Left colon (tissue), 2 donors: ENCODE measurements at regions not wholly inside any gene's neighbourhood (a gene's known extent, or its start where the extent isn't known, plus 50 kb on each side); places are given as distances from the start of the nearest gene placed in this dataset.
"Not testable (repeated sequence)": the region's sequence is repeated elsewhere in the genome, so short reads cannot be mapped to it uniquely, and the experiment has no call there.

Experiments used
- ATAC-seq: fragments of 200-7000 bp; cut with Tn5 transposase; one replicate; pipeline ENCODE4 v1.9.1; 2020; ENCODE audit warnings: mild to moderate bottlenecking, moderate library complexity
- DNase-seq, 2 donors: peaks; one replicate each; pipeline ENCODE4 v3.0.0-alpha.2; 2020
- intact Hi-C, 2 donors: fragments of 100-400 bp; cut with DNase I in 1 of 2; cut with micrococcal nuclease in 1 of 2; formaldehyde crosslinking; loops; one replicate each; pipeline versions ENCODE4 v1.11.2 to v1.14.0; 2022; cut with DNase I, micrococcal nuclease
- donor health status: DM: no; HTN: no; CAD: no.
- donor health status: DM: yes; HTN: yes; CAD: no.

DNA sequence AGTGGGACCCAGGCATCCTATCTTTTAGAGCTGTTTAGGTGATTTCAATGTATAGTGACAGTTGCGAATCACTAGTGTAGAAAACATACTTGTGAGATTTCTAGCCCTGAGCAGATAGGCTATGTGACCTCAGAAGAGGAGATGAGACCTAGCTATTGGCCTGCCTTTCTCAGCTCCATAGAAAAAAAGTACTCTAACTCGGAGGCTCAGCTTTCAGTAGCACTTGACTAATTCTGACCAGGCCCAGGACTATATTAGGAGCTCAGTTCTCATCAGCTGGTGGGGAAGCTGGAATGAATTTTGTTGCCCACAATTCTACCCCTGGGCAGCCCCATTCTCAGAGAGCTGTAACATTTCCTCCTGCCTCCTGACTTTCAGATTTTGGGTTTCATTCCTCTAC is 179.9 kb upstream of the NAMPT start:
- no peak for ATAC-seq
- DNase-seq: no peak
- intact Hi-C loops: loop anchor here in 1 of 2 donors (5.0 kb wide), 1 partner anchor 287 kb away; no protein-coding TSS in a partner anchor

DNA sequence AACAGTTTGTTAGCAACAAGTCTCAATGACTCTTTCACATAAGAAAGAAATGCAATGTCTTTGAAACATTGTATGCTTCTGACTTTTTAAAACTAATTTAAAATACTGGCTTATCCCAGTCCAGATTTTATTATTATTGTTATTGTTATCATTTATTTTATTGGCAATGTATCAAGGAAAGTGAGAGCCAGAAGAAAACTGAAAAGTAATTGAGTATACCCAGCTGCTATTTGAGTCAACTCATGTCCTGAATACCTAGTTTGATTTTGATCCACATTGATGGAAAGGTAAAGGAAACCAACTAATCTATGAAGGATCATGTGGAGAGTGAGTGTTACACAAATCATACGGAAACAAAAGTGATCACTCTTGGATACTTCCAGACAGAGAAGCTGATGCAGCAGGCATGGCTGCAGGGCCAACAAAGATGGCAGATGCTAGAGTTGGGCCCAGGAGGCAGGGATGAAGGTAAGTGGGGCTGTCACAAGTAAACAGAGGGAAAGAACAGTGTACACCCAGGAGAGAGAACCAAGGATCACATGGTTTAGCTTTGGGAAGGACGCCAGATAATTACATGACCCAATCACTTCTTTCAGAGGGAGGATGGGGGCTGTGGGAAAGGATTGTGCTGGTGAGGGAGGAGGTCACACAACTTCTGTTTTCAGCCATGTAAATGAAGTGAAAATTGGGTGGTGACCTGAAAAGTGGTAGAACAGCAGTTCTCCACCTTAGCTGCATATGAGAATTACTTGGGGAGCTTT is 179.2 kb upstream of the NAMPT start:
- ATAC-seq: no peak
- no peak for DNase-seq
- intact Hi-C loops: loop anchor here in 1 of 2 donors (2.0 kb wide), 1 partner anchor 287 kb away; no protein-coding TSS in a partner anchor

DNA sequence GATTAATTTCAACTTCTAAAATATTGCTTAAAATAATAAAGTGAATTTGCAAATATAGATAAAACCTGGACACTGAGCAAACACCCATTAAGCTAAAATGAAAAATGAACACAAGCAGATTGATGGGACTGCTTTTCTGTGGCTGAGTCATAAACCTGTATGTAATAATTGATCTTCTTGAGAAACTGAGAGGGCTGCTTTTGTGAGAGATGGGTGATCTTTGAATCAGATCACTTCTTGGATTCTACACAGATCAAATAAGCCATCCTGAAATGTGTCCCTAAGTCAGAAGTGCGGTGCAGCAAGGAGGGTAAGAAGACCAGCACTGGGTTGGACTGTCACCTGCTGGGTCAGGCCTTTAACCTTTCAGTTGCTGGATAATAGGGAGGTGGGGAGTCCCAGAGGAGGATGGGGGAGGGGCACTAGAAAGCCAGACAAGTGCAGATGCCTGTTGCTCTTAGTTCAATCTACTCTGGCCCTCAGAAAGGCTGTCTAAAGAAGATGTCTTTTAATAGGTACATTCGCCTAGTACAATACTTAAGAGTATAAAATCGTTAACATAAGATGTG is 178.2 kb upstream of the NAMPT start:
- DNase-seq: no peak
- ATAC-seq: no peak
- intact Hi-C loops: loop anchor here in 1 of 2 donors (2.0 kb wide), 1 partner anchor 286 kb away; no protein-coding TSS in a partner anchor

GRCh38 chr7:106462365-106462859 is 177.6 kb upstream of the NAMPT start:
- DNase-seq (no peak), ATAC-seq (peak; percentile 42)
- intact Hi-C loops: loop anchor here in 1 of 2 donors (2.0 kb wide), 1 partner anchor 286 kb away; no protein-coding TSS in a partner anchor

DNA sequence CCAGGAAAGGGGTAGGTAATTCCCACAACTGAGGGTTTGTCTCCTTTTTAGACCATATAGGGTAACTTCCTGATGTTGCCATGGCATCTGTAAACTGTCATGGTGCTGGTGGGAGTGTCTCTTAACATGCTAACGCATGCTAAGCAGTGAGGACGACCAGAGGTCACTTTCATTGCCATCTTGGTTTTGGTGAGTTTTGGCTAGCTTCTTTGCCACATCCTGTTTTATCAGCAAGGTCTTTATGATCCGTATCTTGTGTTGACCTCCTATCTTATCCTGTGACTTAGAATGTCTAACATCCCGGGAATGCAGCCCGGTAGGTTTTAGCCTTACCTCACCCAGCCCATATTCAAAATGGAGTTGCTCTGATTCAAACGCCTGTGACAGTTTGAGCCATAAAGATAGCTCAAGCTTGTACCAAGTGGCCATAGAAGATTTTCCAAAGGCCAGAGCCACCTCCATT is 176.0 kb upstream of the NAMPT start:
- no peak for ATAC-seq
- DNase-seq: no peak
- intact Hi-C loops: no loop called here

DNA sequence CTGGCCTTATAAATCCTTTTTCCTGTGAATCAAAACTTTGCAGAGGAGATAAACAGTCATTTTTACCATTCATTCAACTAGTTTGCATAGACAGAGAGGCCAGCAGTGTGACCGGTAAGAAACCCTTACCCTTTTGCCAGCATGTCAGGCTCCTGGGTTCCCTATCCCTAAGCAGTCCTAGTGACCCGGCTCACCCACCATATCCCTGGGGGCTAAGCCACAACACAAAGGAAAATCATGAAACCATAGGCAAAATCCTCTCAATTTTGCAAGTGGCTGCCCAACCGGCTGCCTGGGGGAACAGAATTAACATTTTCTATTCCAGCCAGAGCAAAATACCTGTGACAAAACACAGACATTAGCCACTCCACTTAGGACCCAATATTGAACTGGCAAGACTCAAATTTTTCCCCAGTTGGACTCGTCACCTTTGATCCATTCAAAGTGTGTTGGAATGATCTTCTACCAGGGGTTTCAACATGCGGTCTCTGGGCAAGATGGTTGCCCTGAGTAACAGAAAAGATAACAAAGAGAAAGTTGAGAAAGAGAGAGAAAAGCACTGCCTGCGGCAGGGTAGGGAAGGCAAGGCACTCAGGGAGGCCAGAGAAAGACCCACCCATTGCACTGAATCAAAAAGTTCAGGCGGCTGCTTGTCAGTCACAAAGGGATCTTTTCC is 174.8 kb upstream of the NAMPT start:
- intact Hi-C loops: no loop called here

DNA sequence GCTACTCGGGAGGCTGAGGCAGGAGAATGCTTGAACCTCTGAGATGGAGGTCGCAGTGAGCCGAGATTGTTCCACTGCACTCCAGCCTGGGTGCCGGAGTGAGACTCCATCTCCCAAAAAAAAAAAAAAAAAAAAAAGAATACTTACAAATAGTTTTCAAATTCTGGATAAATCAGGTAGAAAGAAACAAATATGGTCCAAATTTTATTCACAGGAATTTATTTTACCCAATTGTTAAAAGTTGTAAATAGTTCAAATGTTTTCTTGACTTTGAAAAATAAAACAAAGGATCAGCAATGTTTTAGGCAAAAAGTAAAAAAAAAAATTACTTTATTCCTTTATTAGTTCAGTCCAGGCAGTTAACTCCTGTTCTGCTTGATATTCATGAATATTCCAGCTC is 172.9 kb upstream of the NAMPT start:
- no peak for DNase-seq
- no peak for ATAC-seq
- intact Hi-C loops: no loop called here

More for the DNA sequence above, 174.8 kb upstream of the NAMPT start:
- no peak for DNase-seq
- no peak for ATAC-seq

DNA sequence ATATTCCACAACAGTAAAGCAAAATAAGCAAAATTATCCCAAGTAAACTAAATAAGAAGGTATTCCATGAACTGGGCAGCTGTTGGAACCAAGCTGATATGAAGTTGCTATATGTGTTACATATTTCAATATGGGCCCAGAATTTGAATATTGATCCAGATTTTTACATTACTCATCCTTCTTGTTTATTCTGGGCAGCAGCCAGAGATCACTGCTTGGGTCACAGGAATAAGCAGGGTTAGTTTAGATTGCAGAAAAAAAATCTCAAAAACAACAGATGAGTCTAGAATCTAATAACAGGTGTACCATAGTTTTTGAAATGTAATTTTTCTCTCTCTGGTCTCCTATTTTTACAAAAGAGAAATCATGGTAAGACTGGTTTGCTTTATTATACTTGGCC is 171.5 kb upstream of the NAMPT start:
- DNase-seq: no peak
- no peak for ATAC-seq
- intact Hi-C loops: no loop called here

DNA sequence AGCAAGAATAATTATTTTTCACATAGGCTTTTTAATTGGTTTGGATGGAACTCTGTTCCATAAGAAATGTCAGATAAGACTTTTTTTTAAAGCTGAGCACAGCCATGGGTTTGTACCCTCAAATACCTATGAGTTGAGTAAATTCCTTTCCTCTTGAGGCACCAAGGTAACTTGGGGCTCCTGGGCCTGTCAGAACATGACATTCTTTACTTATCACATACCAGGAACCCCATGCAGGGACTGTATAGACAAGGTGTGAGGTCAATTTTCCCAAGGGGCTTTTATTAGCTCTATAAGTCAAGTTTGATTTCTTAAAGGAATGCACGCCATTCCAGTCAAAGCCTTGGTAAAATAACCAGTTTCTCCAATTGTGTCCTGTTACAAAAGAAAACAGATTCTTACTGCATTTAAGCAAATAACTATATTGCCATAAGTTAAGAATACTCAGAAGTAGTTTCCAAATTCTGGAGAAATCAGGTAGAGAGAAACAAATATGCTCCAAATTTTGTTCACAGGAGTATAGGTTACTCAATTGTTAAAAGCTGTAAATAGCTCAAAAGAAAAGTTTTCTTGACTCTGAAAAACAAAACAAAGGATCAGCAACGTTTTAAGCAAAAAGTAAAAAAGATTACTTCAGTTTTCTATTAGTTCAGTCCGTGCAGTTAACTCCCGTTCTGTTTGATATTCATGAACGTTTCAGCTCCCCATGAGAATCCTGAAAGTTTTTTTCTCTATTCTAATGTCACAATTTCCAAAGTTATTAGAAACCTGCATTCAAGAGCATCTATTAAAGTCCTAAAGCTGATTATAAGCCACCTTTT is 167.5 kb upstream of the NAMPT start:
- intact Hi-C loops: no loop called here
- ATAC-seq (no peak), DNase-seq (no peak)

GRCh38 chr7:106451171-106451570 is 166.4 kb upstream of the NAMPT start:
- DNase-seq: no peak
- no peak for ATAC-seq
- intact Hi-C loops: no loop called here

DNA sequence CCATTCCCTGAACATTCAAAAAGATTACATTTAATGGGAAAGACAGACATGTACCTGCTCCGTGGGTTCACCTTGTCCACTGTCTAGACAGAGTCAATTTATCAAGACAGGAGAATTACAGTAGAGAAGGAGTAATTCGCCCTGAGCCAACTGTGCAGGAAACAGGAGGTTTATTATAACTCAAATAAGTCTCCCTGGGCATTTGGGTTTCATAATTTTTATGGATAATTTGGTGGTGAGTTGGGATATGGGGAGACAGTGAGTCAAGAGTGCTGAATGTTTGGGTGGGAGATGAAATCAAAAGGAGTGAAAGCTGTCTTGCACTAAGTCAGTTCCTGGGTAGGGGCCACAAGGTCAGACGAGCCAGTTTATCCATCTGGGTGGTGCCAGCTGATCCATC is 165.9 kb upstream of the NAMPT start:
- intact Hi-C loops: no loop called here
- DNase-seq (no peak), ATAC-seq (no peak)

DNA sequence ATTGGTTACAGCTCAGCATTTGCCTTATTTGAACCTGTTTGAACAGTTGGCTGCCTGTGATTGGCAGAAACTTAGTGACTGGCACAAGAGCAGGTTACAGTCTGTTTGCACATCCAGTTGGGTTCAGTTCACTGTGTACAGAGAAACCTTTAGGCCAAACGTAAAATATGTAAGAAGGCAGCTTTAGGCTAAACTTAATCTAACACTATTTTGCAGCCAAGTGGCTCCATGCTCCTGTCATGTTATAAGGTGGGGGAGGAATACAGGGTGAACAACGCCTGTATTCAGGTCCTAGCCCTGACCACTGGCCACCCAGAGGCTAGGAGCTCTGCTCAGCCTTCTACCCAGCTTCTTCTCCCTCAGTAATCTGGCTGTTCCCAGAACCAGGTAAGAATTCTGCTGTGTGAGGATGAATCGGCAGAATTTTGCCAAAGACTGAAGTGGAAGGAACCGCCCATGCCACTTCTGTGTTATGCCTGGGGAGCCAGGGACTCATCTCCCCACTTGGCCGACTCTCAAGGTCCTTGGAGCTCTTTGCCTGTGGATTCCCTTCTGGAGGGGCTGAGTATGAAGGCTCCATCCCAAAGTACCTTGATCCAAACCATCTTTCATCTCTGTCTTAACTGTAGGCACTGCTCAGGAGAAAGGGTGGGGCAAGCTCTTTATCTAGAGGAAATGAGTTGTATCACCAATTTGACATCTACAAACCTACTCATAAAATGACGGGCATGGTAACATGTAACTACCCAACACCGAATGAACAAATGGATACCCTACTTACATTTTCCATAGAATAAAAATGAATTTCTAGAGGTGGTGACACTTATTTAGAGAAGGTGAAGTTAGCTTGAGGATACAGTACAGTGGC is 164.4 kb upstream of the NAMPT start:
- no peak for ATAC-seq

DNA sequence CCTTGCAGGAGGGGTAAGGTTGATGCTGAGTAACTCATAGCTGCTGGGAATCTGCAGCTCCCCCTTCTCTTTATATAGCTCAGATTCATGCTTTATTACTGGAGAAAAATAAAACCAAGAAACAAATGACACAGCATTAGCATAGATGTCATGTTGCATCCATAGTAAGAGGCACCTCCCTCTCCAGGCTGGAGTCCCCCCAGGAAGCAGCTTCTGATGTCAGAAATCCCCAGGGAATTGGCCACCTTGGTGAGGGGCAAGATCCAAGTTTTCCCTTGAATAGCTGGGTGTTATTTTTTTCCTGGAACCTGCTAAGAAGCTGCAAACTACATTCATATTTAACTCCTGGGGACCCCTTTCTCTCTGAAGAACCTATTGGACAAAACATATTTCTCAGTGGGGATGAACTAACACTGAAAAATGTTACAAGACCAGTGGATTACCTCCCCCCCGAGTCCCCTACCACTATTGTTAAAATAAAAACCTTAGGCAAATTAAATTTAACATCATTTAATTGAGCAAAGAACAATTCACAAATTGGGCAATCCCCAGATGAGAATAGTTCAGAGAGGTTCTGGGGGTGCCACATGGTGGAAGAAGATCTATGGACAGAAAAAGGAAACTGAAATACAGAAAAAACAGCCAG is 163.7 kb upstream of the NAMPT start:
- DNase-seq (no peak), ATAC-seq (no peak)
- intact Hi-C loops: no loop called here

More for the DNA sequence above, 164.4 kb upstream of the NAMPT start:
- DNase-seq: no peak
- intact Hi-C loops: no loop called here

DNA sequence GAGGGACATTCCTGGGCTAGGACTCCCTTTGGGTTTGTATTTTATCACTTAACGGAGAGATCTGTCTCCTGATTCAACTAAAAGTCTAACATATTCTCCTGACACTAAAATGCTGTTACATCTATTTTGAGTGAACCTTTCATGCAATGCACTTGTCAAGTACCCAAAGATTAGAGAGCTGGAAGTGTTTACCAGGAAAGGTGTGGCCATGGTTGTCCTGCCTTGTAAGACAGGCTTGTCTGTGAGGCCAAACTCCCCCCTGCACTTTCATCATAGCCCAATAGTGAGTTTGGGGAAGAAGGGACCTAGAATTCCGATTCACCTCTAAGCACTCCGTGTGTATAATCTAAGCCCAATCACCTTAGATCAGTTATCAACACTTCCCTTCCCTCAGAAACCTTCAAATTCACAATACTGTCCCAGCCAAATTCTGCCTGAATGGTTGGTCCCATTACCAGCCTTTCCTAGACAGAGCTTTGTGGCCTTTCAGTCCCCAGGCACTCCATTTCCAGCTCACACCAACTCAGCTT is 162.6 kb upstream of the NAMPT start:
- ATAC-seq: no peak
- no peak for DNase-seq
- intact Hi-C loops: no loop called here

DNA sequence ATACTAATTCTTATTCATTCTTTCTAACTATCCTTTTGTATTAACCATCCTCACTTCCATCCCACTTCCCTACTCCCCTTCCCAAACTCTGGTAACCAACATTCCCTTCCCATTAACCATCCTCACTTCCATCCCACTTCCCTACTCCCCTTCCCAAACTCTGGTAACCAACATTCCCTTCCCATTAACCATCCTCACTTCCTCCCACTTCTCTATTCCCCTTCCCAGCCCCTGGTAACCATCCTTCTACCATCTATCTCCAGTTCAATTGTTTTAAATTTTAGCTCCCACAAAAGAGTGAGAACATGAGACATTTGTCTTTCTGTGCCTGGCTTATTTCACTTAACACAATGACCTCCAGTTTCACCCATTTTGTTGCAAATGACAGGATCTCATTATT is 160.6 kb upstream of the NAMPT start:
- DNase-seq, ATAC-seq, intact Hi-C loops: not testable (repeated sequence)

- no peak for ATAC-seq
- DNase-seq: no peak
- intact Hi-C loops: no loop called here
These were observed 159.4 kb upstream of the NAMPT start for GRCh38 chr7:106444068-106444655.

DNA sequence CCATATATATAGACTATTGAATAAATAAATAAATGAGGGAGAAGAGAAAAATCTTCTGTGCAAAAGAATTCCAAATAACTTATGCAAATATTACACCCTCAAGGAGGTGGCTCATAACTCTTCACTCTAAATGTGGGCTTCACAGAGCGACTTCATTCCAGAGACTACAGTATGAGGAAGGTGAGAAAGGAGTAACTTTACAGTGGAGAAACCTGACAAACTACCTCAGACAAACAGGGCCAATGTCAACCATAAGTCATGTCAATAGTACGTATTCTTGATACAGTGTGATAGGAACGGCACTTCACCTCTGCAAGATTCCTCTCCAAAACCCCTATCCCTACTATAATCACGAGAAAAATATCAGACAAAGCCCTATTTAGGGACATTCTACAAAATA is 158.4 kb upstream of the NAMPT start:
- ATAC-seq: no peak
- intact Hi-C loops: no loop called here
- no peak for DNase-seq
